ENCODE measurements at regions not wholly inside any gene's neighbourhood (a gene's known extent, or its start where the extent isn't known, plus 50 kb on each side); places are given as distances from the start of the nearest gene placed in this dataset.

GRCh38 chr19:28636706-28637105, 576.2 kb downstream of the UQCRFS1 start:
- TF ChIP-seq CTCF (IDR thresholded peaks at IDR 0.05), result no peak

GRCh38 chr19:28636016-28636629, 576.8 kb downstream of the UQCRFS1 start:
- TF ChIP-seq CTCF (IDR thresholded peaks at IDR 0.05), result no peak

- no peak for TF ChIP-seq CTCF (IDR thresholded peaks at IDR 0.05)
Observed at GRCh38 chr19:28634837-28635236, 578.1 kb downstream of the UQCRFS1 start.

GRCh38 chr19:28634019-28634328, 579.0 kb downstream of the UQCRFS1 start:
- no peak for TF ChIP-seq CTCF (IDR thresholded peaks at IDR 0.05)

- peak; percentile 97 for TF ChIP-seq CTCF (IDR thresholded peaks at IDR 0.05)
Observed at GRCh38 chr19:28633319-28634018, 579.5 kb downstream of the UQCRFS1 start.

- no peak for TF ChIP-seq CTCF (IDR thresholded peaks at IDR 0.05)
Observed at GRCh38 chr19:28632371-28633080, 580.4 kb downstream of the UQCRFS1 start.

GRCh38 chr19:28631961-28632360, 581.0 kb downstream of the UQCRFS1 start:
- TF ChIP-seq CTCF (IDR thresholded peaks at IDR 0.05), result no peak

Data from LNCAP (cell line).